ENCODE measurements at regions not wholly inside any gene's neighbourhood (a gene's known extent, or its start where the extent isn't known, plus 50 kb on each side); places are given as distances from the start of the nearest gene placed in this dataset.

- TF ChIP-seq CTCF (IDR thresholded peaks at IDR 0.05) (no peak), POLR2A (IDR thresholded peaks at IDR 0.05) (no peak)
- intact Hi-C loops (cut with DNase I; ENCODE audit: low total_unique reads) = no loop called here
- 25 to 37% methylated on average over 1 of the region's 1 CpG for WGBS, 2 donors
- no peak for DNase-seq (ENCODE audit: low spot score in 2 of 2)
- H3K4me3 ChIP-seq (ENCODE audit: low read depth, poor library complexity, severe bottlenecking) = no peak overlapping the region
These were observed 481.5 kb upstream of the JAG1 start for GRCh38 chr20:11155156-11155756.

- H3K4me3 ChIP-seq (ENCODE audit: low read depth, poor library complexity, severe bottlenecking) = no peak overlapping the region
- no peak for TF ChIP-seq CTCF (IDR thresholded peaks at IDR 0.05)
- no peak for TF ChIP-seq POLR2A (IDR thresholded peaks at IDR 0.05)
- intact Hi-C loops (cut with DNase I; ENCODE audit: low total_unique reads) = no loop called here
- WGBS, 2 donors = 64 to 76% methylated on average over 3 of the region's 3 CpGs
- no peak for DNase-seq (ENCODE audit: low spot score in 2 of 2)
These were observed 483.1 kb upstream of the JAG1 start for GRCh38 chr20:11156922-11157321.

- intact Hi-C loops (cut with DNase I; ENCODE audit: low total_unique reads) = no loop called here
- no peak for DNase-seq (ENCODE audit: low spot score in 2 of 2)
- no peak overlapping the region for H3K4me3 ChIP-seq (ENCODE audit: low read depth, poor library complexity, severe bottlenecking)
- TF ChIP-seq CTCF (IDR thresholded peaks at IDR 0.05) = no peak
- TF ChIP-seq POLR2A (IDR thresholded peaks at IDR 0.05) = no peak
- 46 to 57% methylated on average over 2 of the region's 2 CpGs for WGBS, 2 donors
These were observed 484.3 kb upstream of the JAG1 start for GRCh38 chr20:11158146-11158545.

GRCh38 chr20:11158589-11158988, 484.8 kb upstream of the JAG1 start:
- no peak for DNase-seq (ENCODE audit: low spot score in 2 of 2)
- 59 to 64% methylated on average over 2 of the region's 2 CpGs for WGBS, 2 donors
- TF ChIP-seq POLR2A (IDR thresholded peaks at IDR 0.05) (no peak), CTCF (IDR thresholded peaks at IDR 0.05) (no peak)
- intact Hi-C loops (cut with DNase I; ENCODE audit: low total_unique reads) = no loop called here
- no peak overlapping the region for H3K4me3 ChIP-seq (ENCODE audit: low read depth, poor library complexity, severe bottlenecking)

GRCh38 chr20:11159728-11160127, 485.9 kb upstream of the JAG1 start:
- WGBS, 2 donors = 15% methylated on average over 6 of the region's 6 CpGs
- intact Hi-C loops (cut with DNase I; ENCODE audit: low total_unique reads) = no loop called here
- TF ChIP-seq CTCF (IDR thresholded peaks at IDR 0.05) (no peak), POLR2A (IDR thresholded peaks at IDR 0.05) (no peak)
- peak in 1 of 2 donors; percentile 24 for DNase-seq (ENCODE audit: low spot score in 2 of 2)
- no peak overlapping the region for H3K4me3 ChIP-seq (ENCODE audit: low read depth, poor library complexity, severe bottlenecking)

All from lower leg skin (tissue), 4 donors.